PC-9 (cell line): ENCODE measurements at regions not wholly inside any gene's neighbourhood (a gene's known extent, or its start where the extent isn't known, plus 50 kb on each side); places are given as distances from the start of the nearest gene placed in this dataset.

Experiments used
- BruUV-seq: library from RNA; stranded (reverse); fragments of 400-500 nt; replicated peaks from 2 replicates; lab custom pipeline; 2021; lab: Mats Ljungman, UMichigan
- CTCF ChIA-PET: fragments of 300-600 bp; sonication (Branson Sonifier 250); formaldehyde crosslinking; loops from one replicate; lab custom pipeline; 2022; ENCODE audit warnings: antibody characterized with exemption; lab: Charles Lee
- POLR2A ChIA-PET: fragments of 300-600 bp; sonication (Branson Sonifier 250); formaldehyde crosslinking; loops from one replicate; lab custom pipeline; 2022; ENCODE audit warnings: antibody characterized with exemption; ENCODE audit not compliant: unreplicated experiment; lab: Charles Lee
- DNase-seq, 2 experiments: peaks; one replicate each; pipeline versions ENCODE4 v3.0.0 to v3.0.0-alpha.2; 2015 to 2022; ENCODE audit warnings: mixed read lengths in 1 of 2
- H2AFZ ChIP-seq: fragments of 200-600 bp; sonication (generic); 2 replicates; pipeline ENCODE4 v1.8.1; 2017; ENCODE audit warnings: antibody characterized with exemption
- H3F3A ChIP-seq: fragments of 200-600 bp; sonication (generic); 2 replicates; pipeline ENCODE4 v1.8.1; 2017; ENCODE audit warnings: antibody characterized with exemption, mild to moderate bottlenecking, low read depth; ENCODE audit not compliant: insufficient read depth
- H3K27ac ChIP-seq: fragments of 200-600 bp; sonication (generic); 2 replicates; pipeline ENCODE4 v1.6.1; 2016; ENCODE audit warnings: mixed run types
- H3K27me3 ChIP-seq: fragments of 200-600 bp; sonication (generic); 2 replicates; pipeline ENCODE4 v1.6.1; 2016; ENCODE audit warnings: low read depth, mixed run types; ENCODE audit not compliant: insufficient read depth
- H3K36me3 ChIP-seq: fragments of 200-600 bp; sonication (generic); 2 replicates; pipeline ENCODE4 v1.6.1; 2016; ENCODE audit warnings: low read depth, mixed run types
- H3K4me1 ChIP-seq: fragments of 200-600 bp; sonication (generic); replicated peaks from 2 replicates; pipeline ENCODE4 v1.6.1; 2016; ENCODE audit warnings: mixed run types; ENCODE audit not compliant: insufficient read depth
- H3K4me2 ChIP-seq: fragments of 200-600 bp; sonication (generic); 2 replicates; pipeline ENCODE4 v1.6.1; 2017; ENCODE audit warnings: mixed run types
- H3K4me3 ChIP-seq: fragments of 200-600 bp; sonication (generic); 2 replicates; pipeline ENCODE4 v1.6.1; 2016; ENCODE audit warnings: mixed run types
- H3K79me2 ChIP-seq: fragments of 200-600 bp; sonication (generic); 2 replicates; pipeline ENCODE4 v1.6.1; 2017; ENCODE audit warnings: low read depth, mixed run types
- H3K9me2 ChIP-seq: fragments of 200-600 bp; sonication (generic); 2 replicates; pipeline ENCODE4 v1.8.1; 2017; ENCODE audit warnings: mild to moderate bottlenecking; ENCODE audit not compliant: insufficient read depth
- H3K9me3 ChIP-seq: fragments of 200-600 bp; sonication (generic); 2 replicates; pipeline ENCODE4 v1.8.1; 2016; ENCODE audit warnings: low read depth; ENCODE audit not compliant: insufficient read depth
- H4K20me1 ChIP-seq: fragments of 200-600 bp; sonication (generic); 2 replicates; pipeline ENCODE4 v1.8.1; 2017; ENCODE audit not compliant: insufficient read depth
- CTCF ChIP-seq: fragments of 200-600 bp; sonication (generic); conservative IDR thresholded peaks from 2 replicates; pipeline ENCODE4 v1.6.1; 2017; ENCODE audit warnings: mixed run types, antibody characterized with exemption, mild to moderate bottlenecking, moderate library complexity
- EZH2 ChIP-seq: fragments of 200-600 bp; sonication (generic); IDR thresholded peaks from 2 replicates; pipeline ENCODE4 v1.8.0; 2017; ENCODE audit warnings: antibody characterized with exemption, low read depth
- intact Hi-C: fragments of 100-400 bp; cut with micrococcal nuclease; formaldehyde crosslinking; loops from one replicate; pipeline ENCODE4 v1.10.0; 2022; ENCODE audit not compliant: unreplicated experiment

GRCh38 chr14:97283005-97283403 lies 485.8 kb downstream of the VRK1 start:
- BruUV-seq: no TSS peak
- H3K4me1 ChIP-seq: no peaks in the 10 kb centered on the region
- H2AFZ ChIP-seq: no peak overlapping the region
- TF ChIP-seq EZH2 (no peak), CTCF (no peak)
- H3K79me2 ChIP-seq: no peaks in the 10 kb centered on the region
- DNase-seq: no peak
- H3K9me3 ChIP-seq: no peaks in the 10 kb centered on the region
- no peaks in the 10 kb centered on the region for H3K9me2 ChIP-seq
- peaks cover 10% of the 10 kb centered on the region for H3K27me3 ChIP-seq
- no peak overlapping the region for H3K4me2 ChIP-seq
- H3K4me3 ChIP-seq: no peak overlapping the region
- ChIA-PET CTCF (no interaction called here), POLR2A (no interaction called here)
- no peak overlapping the region for H3K27ac ChIP-seq
- no peaks in the 10 kb centered on the region for H3K36me3 ChIP-seq
- intact Hi-C loops: no loop called here
- H4K20me1 ChIP-seq: no peaks in the 10 kb centered on the region
- H3F3A ChIP-seq: no peaks in the 10 kb centered on the region

- no peaks in the 10 kb centered on the region for H3K9me3 ChIP-seq
- DNase-seq: no peak
- no peak overlapping the region for H3K4me2 ChIP-seq
- CTCF ChIA-PET: no interaction called here
- intact Hi-C loops: no loop called here
- H2AFZ ChIP-seq: no peak overlapping the region
- H3K4me3 ChIP-seq: no peak overlapping the region
- no peaks in the 10 kb centered on the region for H3F3A ChIP-seq
- no peaks in the 10 kb centered on the region for H3K4me1 ChIP-seq
- no peaks in the 10 kb centered on the region for H3K79me2 ChIP-seq
- no peak overlapping the region for H3K27ac ChIP-seq
- no peaks in the 10 kb centered on the region for H4K20me1 ChIP-seq
- no peaks in the 10 kb centered on the region for H3K36me3 ChIP-seq
- no peaks in the 10 kb centered on the region for H3K9me2 ChIP-seq
- POLR2A ChIA-PET: no interaction called here
- peaks cover 10% of the 10 kb centered on the region for H3K27me3 ChIP-seq
- BruUV-seq: no TSS peak
- TF ChIP-seq CTCF (no peak), EZH2 (no peak)
Observed at GRCh38 chr14:97283426-97283825, 486.2 kb downstream of the VRK1 start.

- H4K20me1 ChIP-seq: no peaks in the 10 kb centered on the region
- no peaks in the 10 kb centered on the region for H3K36me3 ChIP-seq
- H3K9me3 ChIP-seq: no peaks in the 10 kb centered on the region
- no TSS peak for BruUV-seq
- TF ChIP-seq EZH2: no peak
- TF ChIP-seq CTCF: no peak
- ChIA-PET CTCF (no interaction called here), POLR2A (no interaction called here)
- H3K4me2 ChIP-seq: no peak overlapping the region
- no peaks in the 10 kb centered on the region for H3K9me2 ChIP-seq
- intact Hi-C loops: no loop called here
- H3K4me3 ChIP-seq: no peak overlapping the region
- H3K4me1 ChIP-seq: no peaks in the 10 kb centered on the region
- H3K79me2 ChIP-seq: no peaks in the 10 kb centered on the region
- no peaks in the 10 kb centered on the region for H3F3A ChIP-seq
- no peak for DNase-seq
- peaks cover 10% of the 10 kb centered on the region for H3K27me3 ChIP-seq
- H3K27ac ChIP-seq: no peak overlapping the region
- H2AFZ ChIP-seq: no peak overlapping the region
Observed at GRCh38 chr14:97283841-97284240, 486.7 kb downstream of the VRK1 start.
